SKM-1 treated with dmso at 0.1 percent for 144 hours (cell line): ENCODE measurements at regions not wholly inside any gene's neighbourhood (a gene's known extent, or its start where the extent isn't known, plus 50 kb on each side); places are given as distances from the start of the nearest gene placed in this dataset.

Experiments
- DNase-seq: peaks from one replicate; lab custom pipeline; 2025; ENCODE audit not compliant: unreplicated experiment; lab: John Stamatoyannopoulos, UW

DNA sequence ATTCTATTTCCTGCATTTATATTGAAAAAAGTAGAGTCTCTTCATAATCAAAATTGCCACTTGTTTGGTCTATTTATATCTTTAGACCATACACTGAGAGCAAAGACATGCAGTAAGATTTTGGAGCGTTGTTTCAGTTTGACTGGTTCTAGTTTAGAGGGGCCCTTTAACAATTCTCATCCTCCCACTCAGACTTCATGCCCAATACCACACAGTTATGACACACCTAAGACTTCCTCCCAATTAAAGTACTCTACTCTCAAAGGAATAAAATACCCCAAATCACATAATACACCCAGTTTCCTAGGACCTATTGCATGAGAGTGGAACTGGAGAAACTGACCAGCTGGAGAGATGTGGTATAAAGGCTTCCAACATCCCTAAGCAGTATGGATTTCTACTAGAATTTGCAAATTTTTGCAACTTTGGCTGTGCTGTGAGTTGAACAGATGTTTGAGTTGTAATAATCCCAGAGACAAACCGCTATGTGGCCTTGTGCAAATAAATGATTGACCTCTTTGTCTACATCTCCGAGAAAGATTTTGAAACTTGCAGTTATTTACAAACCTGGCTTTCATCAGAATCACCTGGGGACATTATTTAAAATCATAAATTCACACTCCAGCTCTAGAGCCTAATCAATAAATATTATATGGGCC is 170.0 kb upstream of the ROBO2 start:
- no peak for DNase-seq

DNA sequence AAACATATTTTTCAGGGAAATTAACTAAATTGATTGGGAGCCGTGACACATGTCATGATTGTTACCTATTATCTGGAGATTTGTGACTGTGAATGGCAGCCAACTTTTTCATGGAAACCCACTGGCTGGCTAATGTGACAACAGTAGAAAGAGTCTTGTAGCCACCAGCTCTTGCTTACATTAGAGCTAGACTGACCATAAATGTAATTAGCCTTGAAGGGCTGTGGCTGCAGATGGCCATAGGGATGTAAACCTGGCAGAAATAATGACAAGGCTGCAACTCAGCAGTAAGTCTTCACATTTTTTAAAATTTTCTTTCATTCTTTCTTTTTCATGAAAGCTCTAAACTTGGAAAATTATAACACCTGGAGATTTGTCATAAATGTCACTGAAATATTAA is 168.2 kb upstream of the ROBO2 start:
- no peak for DNase-seq

DNA sequence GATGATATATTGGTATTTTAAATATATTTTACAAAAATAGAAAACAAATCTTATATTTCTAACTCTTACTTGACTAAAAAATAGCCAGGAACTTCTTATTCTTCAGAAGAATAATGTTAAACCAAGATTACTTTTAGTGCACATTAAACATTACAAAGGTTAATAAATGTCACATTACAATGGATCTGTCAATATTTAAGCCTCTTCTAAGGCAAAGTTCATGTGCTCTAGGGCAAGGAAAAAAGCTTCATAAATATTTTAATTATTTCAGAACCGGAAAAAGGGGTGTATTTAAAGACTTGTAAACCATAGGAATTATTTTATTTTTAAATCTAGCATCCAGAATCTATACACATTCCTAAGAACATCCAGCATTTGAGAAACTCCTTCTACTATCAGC is 166.9 kb upstream of the ROBO2 start:
- DNase-seq, result no peak

DNA sequence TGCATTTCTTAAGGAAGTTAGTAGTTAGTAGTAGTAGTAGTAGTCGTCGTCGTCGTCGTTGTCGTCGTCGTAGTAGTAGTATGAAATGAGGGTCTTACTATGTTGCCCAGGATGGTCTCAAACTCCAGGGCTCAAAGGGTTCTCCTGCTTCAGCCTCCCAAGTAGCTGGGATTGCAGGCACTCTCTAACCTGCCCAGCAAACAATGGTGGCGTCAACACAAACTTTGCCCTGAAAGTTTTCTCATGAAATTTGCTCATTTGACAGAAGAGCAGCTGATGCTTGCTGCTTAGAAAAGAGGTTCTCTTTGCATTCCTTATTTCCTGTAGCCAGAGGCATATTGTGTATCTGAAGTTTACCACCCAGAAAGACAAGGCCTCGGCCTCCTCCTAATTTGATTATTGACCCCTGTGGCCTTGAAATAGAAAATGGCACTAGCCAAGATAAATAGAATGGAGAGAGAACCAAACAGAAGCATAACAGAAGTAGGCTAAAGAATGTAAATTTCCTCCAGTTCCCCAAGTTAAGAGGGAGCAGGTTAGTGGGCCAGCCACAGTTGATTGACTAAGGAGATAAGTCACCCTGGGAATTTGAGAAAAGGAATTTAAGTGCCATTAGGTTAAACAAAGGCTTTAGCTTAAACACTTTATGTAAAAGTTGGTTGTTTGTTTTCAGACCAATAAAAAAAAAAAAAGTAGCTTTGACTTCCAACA is 166.2 kb upstream of the ROBO2 start:
- DNase-seq, result no peak

DNA sequence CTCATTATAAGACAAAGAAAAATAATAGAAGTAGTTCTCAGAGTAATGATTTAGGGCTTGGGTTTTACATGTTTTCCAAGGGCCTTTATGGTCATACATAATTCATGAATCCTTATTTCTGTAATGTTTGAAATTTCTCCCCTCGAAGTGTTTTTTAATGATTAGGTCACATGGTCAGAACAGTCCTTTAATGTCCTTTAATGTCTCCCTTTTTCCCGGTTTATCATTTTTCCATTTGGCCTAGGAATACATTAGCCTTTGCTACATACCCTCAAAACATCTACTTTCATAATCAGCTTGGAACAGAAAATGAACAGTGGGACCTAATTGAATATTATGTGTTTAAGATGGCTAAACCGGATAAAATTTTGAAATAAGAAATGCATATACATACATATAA is 159.9 kb upstream of the ROBO2 start:
- no peak for DNase-seq

DNA sequence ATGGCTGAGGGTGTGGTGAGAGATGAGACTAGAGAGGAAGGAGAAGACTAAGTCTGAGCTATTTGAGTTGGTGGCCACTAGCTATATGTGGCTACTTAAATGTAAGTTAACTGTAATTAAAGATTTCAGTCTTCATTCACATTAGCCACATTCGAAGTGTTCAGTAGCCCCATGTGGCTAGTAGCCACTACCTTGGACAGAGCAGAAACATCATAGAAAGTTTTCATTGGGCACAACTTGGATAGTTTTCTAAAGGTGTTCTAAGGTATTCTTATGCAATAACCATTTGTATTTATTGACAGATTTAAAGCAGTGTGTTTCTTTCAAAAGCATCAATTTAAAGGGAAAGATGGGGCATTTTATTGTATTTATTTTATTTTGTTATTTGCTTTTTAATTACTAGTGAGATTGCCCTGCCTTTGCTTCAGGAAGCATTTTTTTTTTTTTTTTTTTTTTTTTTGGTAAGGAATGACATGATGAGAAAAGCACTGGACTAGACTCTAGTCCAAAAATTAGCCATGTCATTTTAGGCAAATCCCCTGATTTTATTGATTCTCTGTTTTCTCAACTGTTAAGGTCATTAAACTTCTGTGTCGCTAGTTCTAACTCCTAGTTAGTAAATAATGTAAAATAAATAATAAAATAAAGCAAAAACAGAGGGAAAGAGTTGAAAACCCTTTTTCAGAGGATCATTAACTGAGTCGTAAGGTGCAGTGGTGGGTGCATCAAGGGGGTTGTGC is 153.0 kb upstream of the ROBO2 start:
- DNase-seq, result no peak

DNA sequence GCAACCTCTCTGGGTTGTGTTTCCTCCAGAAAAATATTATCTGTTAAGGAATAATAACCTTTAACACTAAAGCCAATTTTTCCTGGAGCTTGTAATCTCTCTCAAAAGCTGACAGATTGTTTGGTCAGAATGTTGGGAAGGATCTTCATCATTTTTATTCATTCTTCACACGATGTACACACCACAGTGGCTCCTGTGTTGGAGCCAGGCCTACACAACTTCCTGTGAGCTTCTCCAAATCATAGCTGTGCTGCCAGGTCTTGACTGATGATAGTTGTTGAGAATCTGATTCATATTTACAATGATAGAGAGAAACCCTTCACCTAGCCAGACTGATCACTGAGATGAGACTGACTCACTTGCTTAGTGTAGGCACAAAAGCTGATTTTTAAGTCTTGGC is 151.0 kb upstream of the ROBO2 start:
- no peak for DNase-seq

DNA sequence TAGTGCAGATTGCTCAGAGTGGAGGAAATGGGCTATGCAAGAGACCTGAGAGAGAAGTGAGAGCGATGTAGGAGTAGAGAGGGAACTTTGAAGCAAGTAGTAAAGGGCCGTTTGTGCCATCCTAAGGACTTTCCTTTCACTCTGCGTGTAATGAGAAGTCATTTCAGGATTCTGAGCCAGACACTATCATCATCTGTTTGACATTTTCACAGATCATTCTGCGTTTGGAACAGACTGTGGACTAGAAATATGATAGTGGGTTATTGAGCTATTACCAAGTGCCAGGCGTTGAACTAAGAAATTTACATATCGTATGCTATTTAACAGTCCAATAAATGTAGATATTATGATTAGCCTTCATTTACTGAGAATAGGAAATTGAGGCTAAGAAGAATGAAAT is 150.0 kb upstream of the ROBO2 start:
- DNase-seq, result no peak

DNA sequence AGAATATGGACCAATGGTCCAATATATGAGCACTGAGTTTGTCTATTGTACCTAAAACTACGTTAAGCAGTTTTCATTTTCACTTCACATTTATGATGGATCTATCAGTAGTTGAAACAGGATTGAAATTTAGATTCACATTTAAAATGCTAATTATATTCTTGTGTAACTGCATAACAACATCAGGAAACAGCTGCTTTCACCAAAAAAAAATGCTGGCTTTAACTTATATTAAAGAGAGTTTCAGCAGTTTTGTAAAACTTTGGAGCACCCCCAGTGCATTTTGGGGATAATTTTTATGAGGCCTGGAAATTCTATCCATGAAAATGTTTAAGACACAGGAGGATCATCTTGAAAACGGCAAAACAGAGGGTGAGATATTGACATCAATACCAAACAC is 142.8 kb upstream of the ROBO2 start:
- no peak for DNase-seq

DNA sequence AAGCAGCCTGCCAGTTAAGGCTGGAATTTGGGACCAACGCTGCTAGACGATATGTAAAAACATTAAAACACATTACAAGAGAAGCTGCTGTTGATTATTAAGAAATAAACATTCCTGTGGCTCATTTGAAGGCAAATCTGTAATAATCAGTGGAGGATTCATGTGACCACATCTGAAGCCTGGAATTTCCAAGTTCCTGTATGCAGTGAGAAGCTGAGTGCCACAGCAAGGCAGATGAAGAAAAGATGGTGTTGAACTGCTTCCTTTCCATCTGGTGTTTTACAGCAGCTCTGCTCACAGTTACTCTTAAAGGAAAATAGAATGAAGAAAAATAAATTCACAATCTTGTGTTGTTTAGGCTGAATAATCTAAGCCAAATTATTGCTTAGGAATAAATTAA is 139.3 kb upstream of the ROBO2 start:
- DNase-seq, result no peak

DNA sequence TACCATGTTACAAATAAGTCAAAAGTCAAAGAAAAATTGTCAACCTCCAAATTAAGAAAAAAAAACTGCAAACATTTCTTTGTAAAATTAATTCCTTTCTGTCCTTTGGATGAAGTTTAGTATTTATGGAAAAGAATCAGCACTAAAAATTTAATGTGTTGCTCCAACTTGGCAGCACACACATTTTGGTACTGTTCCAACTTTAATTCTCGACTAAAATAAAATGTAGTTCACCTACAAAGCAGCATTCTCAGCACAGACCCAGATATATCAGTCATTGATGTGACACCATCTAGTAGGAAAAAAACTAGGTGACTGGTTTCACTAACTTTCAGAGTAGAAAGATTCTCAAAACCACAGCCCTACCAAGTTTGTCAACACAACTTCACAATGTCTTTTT is 131.7 kb upstream of the ROBO2 start:
- no peak for DNase-seq

DNA sequence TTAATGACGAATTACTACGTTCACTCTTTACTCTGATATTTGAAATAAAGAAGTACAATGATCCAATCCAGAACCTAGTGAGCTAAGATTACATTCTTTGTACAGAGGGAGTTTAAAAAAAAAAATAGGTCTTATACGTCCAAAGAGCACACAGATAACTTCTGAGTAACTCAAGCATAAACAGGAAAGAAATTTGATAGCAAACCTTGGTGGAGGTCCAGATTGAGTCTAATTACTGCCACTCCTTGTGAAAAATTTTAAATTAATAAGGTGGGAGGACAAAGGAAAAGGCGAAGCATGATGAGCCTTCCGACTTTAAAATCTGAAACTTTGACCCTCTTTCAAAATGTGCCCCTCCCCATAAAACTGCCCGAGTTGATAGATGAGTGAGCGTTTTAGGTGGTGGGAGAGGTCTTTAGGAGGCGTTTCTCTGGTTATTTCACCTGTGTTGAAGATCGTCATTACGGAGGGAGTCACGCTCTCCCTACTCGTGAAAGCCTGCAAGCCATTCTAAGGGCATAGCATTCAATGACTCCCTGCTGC is 127.0 kb upstream of the ROBO2 start:
- no peak for DNase-seq

DNA sequence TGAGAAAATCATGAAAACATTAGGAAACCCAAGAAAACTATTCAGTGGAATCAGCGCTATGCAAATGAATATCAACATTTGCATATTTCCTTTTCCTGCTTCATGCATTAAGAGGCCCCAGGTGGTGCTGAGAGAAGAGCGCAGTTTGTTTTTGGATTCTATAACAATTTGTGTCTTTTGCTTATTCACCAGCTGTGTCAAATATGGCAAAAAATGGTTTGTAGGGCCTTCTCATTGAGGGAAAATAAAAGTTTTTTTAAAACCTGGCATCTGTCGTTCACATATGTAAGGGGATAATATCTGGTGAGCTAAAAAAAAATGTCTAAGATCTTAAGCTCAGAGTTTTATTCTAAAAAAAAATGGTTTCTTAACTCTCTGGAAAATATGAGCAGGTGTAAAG is 122.5 kb upstream of the ROBO2 start:
- DNase-seq, result no peak

DNA sequence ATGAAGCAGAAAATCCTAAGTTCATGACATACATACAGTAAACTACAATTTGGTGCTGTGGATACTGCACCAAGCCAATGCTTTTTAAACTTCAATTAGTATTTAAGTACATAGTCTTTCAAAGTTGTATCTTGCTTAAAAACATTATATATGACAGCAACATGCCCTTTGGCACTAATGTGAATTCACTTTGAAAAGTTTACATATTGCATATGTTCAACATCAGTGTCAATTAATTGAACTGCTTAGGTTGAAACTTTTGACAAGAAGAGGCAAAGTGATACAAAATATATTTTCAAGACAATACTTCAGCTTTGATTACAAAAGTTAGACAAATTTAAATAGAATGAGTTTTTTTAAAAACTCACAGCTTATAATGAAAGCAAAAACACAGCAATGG is 119.4 kb upstream of the ROBO2 start:
- DNase-seq, result no peak

DNA sequence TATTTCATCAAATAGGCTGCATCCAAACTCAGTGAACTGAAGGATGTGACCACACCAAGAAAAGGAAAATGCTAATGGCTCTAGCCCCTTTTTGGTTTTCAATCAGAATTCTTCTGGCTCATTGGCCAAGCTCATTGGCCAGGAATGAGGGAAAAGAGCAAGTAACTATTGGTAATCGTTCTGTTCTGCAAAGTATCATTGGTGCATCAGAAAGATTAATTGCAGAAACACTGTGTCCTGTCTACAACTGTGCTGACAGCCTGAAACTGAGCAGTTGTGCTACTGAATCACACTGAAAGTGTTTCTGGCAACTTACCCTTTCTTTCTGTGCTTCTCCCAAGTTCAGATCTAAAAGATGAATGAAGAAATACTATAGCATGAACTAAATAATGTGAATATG is 116.4 kb upstream of the ROBO2 start:
- no peak for DNase-seq

DNA sequence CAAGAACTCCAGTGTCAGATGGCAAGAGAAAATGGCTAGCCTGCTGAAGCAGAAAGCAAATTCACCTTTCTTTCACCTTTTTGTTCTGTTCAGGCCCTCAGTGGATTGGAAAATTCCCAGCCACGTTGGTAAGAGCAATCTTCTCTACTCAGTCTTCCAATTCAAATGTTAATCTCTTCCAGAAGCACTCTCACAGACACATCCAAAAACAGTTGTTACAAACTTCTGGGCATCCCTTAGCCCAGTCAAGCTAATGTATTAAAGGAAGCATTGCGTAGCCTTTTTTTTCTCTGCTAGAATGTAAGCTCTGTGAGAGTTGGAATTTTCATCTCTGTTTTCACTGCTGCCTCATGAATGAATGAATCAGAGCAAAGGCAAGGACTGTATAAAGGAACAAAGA is 109.2 kb upstream of the ROBO2 start:
- DNase-seq, result no peak

DNA sequence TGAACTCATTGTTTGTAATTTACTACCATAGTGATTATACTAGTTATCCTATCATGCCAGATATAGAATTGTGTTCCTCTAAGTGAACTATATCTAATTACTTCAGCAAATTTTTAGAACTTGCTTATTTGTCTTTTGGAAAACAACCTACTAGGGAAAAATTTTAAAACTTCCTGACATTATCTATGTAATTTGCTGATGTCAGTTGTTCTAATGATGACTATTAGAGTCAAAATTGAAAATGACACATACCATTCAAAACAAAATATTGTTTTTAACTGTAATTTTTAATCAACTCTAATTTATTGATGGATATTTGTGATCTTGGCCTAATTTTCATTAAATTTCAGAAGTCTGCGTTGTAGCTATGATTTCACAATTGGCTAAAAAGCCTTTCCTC is 106.7 kb upstream of the ROBO2 start:
- no peak for DNase-seq

DNA sequence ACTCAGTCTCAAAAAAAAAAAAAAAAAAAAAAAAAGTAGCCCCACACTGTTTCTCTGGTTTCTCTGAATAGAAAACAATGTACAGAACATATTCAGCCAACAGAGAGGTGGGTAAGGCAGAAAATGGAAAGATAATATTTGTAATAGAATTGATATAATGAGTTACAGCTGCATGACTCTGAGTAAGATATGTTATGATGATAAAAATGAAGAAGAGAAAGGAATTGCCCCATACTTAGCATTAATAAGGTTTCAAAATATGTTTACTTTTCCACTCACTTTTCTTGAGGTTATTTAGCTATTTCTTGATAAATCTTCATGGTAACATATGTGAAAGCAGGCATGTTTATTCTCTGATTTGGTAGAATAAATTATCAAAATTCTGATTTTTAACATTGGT is 100.9 kb upstream of the ROBO2 start:
- no peak for DNase-seq

DNA sequence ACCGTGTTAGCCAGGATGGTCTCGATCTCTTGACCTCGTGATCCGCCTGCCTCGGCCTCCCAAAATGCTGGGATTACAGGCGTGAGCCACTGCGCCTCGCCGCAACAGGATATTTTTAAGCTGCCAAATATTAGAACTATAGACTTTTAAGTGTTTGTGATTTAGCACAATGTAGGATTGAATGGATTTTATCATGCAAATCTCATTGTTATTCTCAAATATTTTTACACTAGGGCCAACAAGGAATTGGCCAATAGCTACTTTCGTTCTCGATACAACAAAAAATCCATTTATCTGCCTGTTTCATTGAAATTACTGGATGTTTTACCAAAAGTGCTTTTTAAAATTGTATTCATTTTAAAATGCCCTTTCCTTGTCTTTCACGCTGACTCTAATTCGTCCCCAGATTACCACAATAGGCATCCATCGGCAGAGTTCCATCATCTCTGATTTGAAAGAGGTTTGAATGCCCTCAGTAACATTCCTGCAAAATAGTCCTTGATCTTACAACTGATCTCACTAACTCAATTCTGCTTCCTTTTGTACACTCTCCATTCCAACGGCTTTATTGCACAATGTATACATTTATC is 99.6 kb upstream of the ROBO2 start:
- DNase-seq, result no peak

DNA sequence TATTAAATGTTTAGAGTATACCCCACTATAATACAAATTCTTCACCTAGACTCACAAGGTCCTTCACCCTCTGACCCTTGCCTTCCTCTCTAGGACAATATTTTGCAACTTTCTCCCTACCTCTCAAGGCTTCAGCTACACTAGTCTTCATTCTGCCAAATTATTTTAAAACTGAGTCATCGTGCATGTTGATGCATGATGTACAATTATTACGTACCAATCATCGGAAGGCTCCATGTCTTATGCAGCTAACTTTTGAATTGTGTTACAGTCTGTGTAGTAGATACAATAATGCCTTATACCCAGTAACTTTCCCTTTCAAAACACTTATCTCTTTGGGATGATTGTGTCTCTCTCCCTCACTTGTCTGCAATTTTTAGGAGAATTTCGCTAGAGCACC is 98.5 kb upstream of the ROBO2 start:
- no peak for DNase-seq

DNA sequence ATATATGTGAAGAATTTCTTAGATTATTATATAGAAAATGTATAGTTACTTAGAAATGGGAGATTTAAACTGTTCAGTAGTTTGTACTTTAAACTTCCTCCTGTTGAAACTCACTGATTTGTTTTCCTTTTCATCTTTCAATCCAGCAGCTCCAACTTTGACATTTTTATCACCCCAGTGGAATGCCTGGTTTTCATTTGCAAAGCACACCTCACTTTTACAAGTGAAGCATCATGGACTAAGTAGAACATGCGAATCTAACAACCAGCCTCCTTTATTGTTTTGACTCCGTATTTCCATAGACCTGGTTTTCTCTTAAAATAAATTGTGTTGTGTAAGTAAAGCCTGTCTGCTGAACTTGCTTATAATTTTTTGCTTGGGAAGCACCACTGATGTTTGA is 97.8 kb upstream of the ROBO2 start:
- DNase-seq, result no peak

DNA sequence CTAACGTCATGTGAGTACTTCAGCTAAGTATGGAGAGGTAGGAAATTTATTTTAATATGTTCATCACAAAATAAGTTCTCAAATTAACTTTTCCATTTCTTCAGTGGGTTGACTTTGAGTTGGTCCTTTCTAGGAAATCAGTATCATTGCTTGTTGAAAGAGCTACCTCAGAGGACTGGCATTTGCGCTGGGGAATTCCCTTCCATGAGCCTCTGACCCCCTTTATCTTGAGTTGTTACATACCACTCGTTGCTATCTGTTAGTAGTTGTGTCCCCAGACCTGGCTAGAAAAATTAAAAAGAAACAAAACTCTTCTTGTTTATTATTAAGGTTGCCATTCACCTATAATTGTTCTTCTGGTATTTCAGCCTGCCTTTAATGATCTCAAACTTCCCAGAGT is 96.8 kb upstream of the ROBO2 start:
- no peak for DNase-seq
